Stimulated activated CD4-positive, alpha-beta T cell treated with anti-CD3 and anti-CD28 coated beads, Interleukin-1b, Interleukin-23, amount 100 ng/mL, for 48 hours (primary cell): ENCODE measurements at regions not wholly inside any gene's neighbourhood (a gene's known extent, or its start where the extent isn't known, plus 50 kb on each side); places are given as distances from the start of the nearest gene placed in this dataset.

ENCODE experiments used
- DNase-seq: peaks from one replicate; pipeline ENCODE4 v3.0.0-alpha.2; 2020

DNA sequence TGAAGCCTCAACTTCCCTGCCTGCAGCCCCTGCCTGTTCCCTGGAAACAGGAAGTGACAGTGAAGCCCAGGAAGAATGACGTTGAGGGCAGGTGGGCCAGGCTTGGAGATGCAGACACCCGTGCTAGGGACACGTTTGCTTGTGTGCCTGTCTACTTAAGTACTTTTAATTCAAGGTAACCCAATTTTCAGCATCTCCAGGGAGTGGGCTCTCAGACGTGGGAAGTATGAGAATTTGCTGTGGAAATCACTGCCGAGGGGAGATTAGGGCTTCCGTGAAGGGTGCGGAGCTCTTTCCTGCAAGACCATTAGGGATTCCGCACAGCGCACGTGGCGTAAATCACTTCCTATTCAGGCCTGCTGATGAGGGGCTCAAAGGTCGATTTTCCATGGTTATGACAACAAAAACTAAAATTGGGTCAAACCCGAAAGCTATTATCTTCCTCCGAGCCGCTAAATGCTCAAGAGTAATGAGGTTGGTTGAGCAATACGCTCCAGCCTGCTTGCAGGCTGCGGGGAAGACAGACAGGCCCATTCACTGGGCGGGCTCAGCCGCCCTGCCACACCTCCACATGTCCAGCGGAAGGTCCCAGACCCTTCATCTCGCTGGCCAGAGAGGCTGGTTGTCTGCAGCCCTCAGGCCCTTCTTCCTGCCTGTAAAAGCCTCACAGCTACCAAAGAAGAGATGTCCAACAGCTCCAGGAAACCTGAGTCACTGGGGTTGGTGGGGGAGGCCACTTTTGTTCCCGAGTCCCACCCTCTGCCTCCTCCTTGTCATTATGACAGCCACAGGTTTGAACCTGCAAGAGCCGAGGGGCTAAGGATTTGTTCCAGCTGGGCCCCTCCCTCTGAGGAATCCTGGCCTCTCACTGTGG is 109.9 kb downstream of the RBFOX3 start:
- DNase-seq, result no peak

DNA sequence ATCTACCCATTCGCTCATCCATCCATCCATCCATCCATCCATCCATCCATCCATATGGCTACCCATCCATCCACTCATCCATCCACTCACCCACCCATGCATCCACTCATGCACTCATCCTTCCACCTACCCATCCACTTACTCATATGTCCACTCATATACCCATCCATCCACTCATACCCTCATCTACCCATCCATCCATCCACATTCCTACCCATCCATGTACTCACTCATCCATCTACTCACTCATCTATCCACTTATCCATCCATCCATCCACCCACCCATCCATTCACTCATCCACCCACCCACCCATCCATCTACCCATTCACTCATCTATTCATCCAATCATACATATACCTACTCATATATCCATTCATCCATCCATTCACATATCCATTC is 112.0 kb downstream of the RBFOX3 start:
- DNase-seq, result no peak

DNA sequence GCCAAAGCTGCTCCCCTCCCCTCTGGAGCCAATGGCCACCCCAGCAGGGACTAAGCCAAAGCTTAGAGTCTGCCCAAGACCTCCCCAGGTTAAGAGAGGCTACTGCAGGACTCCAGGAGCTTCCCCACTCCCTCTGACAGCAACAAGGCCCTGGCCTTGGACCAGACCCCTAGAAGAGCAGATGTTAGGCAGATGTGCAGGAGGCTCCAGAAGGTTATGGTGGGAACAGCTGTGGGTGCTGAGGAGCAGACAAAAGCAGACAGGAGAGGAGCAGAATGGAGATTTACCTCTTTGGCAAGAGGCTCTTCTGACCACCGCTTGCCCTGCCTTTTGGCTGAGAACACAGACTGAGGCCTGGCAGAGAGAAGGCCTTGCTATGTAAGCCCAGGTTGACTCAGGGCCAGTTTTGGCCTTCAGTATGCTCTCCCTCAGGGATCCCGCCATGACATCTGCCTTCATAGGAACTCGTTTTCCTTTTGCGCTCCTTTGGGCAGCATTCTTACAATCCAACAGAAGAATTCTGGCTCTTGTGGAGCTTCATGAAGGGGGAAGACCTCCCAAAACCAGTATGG is 113.0 kb downstream of the RBFOX3 start:
- DNase-seq, result no peak

DNA sequence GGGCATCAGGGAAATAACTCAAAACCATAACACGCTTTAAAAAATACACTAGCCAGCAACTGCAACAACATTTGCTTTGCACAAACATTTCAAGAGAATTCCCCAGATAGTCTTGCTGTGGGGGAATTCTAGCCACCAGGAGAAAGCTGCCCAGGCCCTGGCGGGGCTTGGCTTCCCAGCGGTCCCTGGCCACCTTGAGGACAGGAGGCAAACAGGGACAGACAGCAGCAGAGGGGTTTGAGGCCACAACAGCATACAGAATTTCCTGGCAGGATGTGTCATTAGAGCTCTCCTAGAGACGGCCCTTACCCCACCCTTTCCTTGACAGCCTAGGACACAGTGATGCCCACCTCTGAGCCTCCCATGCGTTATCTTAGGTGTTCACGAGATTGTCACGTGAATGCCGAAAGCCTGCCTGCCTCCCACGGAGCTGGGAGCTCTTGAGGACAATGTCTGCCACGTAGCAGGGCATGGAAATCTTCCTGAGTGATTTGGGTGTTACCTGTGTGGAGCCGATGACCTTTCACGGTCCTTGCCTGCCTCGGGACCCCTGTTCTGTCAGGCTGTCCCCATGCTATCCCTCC is 114.3 kb downstream of the RBFOX3 start:
- no peak for DNase-seq

DNA sequence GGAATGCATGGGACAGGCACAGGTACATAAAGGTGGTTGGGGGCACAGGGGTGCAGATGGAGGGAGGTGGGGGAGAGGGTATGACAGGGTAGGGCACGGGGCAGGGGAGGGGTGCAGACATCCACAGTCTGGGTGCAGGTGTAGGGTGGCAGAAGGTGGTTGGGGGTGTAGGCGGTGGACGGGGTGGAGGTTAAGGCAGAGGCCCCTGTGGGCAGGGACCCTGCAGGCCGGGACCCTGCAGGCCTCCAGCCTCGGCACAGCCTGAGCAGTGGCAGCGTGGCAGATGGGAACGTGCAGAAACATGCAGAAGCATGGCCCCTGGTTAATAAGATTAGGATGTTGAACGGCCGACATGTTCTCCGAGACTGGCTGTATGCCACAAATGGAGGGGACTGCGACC is 115.2 kb downstream of the RBFOX3 start:
- no peak for DNase-seq

DNA sequence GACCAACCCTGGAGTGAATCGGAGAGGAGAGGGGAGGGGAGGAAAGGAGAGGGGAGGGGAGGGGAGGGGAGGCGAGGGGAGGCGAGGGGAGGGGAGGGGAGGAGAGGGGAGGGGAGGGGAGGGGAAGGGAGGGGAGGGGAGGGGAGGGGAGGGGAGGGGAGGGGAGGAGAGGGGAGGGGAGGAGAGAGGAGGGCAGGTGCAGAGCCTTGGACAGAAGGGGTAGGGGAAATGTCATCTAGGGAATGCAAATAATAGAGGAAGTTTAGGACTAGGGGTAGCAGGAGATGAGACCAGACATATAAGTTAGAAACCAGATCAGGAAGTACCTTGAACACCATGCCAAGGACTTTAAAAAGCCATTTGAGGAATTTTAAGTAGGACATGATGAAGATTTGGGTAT is 119.8 kb downstream of the RBFOX3 start:
- no peak for DNase-seq

DNA sequence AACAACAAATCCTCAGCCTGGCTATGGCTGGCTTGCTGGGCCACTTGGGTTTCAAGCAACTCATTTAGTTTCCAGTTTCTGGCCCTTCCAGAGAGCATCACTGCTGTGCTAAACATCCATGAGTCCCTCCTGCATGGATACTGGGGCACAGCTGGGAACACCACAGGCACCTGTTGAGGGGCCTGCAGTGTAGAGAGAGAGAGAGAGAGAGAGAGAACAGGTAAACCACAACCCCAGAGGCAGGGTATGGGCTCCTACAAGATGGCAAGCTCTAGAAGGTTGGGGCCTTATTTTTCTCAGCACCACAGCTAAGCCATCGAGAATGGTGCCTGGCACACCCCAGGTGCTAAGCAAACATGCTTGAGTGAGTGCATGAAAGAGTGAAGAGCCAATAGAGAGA is 120.3 kb downstream of the RBFOX3 start:
- no peak for DNase-seq

DNA sequence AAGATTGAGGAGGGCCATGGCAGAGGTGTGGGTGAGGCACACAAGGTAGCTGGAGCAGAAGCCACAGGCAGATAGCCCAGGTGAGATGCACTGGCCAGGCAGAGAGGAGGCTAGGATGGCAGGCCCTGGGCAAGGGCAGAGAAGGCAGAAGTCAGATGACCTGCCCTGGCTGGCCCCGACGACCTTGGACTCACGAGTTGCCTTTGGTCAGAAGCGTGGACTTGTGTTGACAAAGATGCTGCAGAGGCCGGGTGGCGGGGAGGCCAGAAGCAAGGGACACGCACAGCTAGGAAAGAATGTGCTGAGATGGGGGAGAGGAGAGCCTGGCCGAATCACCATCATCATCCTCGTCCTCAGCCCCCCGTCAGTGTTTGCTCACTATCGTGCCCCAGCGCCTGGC is 123.7 kb downstream of the RBFOX3 start:
- no peak for DNase-seq

DNA sequence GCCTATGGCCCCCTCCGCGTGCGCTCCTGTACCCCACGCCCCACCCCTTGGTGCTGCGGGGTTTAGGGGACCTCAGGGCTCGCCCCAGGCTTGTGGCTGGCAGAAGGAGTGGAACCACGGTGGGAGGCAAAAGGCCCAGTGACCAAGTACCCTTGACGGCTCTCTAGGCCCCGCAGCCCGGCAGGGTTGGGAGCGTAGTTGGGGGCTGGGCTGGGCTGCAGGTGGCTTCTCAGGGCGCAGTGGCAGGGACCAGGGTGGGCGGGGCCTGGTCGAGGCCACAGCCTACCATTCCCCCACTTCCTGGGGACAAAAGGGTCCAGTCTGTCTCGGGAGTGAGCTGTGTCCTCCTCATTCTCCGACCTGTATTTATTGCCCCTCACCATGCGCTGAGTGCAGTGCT is 124.9 kb downstream of the RBFOX3 start:
- no peak for DNase-seq

DNA sequence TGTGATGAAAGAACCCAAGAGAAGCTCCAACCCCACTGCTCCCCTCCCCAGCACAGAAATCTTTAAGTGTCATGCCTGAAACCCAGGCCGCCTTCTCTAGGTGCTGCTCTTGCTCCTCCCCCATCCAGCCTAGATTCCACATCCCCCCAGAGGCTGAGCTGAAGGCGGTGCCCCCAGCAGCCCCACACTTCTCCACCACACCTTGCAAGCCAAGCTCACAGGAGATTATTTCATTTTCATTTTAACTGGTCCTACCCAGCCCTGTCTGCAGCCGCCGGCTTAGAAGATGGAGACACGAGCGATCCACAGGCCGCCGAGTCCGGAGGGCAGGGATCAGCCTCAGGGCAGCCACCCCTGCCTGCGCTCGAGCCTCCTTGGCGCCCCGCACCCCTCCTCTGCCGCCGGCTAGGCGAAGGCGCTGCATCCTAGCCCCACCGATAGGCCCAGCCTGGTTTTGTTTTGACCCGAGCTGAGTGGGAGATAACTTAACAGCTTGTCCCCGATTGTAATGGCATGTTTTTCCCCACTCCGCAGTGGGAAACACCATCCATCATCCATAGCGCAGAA is 125.3 kb downstream of the RBFOX3 start:
- no peak for DNase-seq

DNA sequence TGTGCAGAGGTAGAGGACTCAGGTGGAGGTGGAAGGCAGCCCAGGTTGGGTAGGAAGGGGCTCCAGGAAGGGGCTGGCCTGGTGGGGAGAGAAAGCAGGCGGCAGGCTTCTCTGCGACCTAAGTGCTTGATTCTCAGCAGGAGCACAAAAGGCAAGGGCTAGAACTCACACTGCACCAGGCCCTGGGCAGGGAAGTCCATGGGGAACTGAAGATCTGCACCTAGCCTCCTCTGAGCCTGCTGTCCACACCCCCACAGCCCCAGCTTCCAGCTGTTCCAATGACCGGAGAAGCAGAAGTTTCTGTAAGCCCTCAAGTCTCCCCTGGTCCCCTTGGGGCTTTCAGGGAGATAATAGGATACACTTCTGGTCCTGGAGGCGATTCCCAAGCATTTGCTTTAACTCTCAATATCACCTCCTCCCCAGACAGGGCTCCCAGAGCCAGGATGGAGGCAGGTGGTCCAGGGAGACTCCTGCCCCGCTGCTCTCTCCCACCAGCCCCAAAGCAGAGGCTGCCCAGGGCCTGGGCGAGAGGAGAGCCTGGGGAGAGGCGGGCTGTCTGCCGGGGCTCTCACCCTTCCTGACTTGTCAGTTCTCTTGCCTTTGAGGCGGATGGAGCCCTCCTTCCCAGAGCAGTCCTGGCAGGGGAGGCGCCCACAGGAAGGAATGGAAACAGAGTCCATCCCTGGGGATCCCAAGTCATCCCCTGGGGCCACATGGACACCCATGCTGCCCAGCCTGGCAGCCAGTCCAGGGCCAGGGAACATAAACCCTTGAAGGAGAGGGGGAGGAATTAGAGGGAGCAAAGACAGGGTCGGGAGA is 126.0 kb downstream of the RBFOX3 start:
- DNase-seq, result no peak

DNA sequence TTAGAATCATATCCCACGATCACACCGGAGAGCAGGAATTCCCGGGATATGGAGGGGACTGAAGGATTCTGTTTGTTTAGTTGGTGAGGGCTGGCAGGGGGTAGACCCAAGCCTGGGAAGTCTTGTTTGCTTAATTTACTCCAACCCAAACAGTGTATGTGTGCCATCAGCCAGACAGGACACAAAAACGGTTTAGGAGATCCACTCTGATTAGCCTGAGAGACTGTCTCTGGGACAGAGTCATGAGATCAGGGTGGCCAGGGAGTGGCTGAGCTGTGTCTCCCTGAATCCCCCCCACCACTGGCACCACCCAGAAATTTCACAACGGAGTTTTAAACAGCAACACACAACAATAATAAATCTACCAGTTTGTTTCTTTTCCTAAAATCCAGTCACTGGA is 127.0 kb downstream of the RBFOX3 start:
- no peak for DNase-seq

DNA sequence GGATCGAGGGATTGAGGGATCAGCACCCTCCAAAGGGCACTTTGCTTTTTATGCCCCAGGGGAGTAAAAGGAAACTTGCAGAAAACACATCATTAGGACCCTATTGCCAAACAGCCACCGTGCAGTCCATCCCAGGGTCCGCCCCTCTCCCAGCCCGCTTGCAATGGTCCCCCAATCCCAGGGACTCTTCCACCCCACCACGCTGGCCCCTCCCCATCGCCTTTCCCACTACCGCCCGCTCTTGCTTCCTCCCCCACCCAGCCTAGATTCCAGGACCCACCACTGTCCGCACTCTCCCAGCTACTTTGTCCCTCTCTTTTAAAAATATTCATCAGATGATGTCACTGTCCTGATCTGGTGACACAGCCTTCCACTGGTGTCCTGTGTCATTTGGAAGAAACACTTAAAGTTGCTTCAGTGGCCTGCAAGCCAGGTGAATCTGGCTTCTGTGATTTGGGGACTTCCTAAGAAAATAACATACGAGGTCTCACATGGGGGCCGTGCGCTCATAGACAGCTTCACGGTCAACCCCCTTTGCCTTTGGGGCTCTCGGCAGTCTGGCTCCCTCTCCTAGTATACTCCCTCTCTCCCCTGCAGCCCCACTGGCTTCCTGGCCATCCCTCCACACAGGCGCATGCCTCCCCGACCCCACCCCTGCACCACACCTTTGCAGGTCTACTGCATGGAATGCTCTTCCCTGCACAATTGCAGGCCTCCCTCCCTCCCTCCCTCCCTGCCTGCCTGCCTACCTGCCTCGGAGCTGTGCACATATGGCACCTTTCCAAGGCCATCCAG is 127.9 kb downstream of the RBFOX3 start:
- no peak for DNase-seq

DNA sequence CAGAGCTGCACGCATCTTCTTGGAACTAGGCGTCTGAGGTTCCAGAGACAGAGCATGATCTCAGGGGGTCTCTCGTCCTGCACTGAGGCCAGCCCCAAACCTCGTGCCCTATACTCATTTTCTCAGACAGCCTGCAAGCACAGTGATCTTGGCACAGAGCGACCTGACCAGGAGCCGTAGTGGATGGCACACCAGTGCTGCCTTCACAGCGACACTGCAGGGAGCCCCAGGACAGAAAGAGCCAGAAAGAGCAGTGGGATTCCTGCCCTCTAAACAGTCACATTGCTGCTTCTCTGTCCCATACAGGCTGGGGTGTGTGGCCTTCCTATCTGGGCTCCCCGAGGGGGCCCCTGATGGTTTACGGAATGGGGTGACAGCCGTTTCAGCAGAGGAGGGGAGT is 131.0 kb downstream of the RBFOX3 start:
- DNase-seq, result no peak

DNA sequence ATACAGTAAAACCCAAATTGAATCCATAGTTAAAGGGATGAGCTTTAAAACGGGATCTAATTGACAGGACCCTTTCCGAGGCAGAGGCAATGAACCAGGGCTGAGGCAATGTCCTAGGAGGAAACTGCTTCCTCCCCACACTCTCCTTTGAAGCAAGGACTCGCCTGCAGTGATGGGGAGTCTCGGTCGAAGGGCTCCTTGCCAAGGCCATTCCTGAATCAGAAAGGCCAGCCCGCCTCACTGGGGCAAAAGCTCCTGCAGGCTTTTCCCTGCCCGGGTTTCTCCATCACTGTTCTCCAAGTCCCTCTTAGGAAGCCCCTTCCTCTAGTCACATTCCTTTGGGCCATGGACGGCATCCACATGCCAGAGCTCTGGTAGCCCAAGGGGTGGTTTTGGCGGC is 132.0 kb downstream of the RBFOX3 start:
- DNase-seq, result no peak

DNA sequence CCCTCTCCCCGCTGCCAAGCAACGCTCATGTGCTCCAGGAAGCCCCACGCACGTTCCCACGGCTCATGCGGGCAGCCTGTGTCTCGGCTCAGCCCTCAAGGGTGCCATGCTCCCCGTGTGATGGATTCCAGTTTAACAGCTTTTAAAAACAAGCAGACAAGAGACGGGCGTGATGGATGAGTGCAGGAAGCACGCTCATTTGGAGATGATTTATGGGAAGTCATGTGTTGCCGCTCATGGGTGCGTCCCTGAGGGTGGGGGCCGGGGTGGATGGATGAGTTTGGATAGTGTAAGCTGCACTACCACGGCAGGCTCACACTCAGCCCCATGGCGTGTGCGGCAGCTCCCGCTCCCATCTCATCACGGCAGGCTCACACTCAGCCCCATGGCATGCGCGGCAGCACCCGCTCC is 132.8 kb downstream of the RBFOX3 start:
- no peak for DNase-seq

DNA sequence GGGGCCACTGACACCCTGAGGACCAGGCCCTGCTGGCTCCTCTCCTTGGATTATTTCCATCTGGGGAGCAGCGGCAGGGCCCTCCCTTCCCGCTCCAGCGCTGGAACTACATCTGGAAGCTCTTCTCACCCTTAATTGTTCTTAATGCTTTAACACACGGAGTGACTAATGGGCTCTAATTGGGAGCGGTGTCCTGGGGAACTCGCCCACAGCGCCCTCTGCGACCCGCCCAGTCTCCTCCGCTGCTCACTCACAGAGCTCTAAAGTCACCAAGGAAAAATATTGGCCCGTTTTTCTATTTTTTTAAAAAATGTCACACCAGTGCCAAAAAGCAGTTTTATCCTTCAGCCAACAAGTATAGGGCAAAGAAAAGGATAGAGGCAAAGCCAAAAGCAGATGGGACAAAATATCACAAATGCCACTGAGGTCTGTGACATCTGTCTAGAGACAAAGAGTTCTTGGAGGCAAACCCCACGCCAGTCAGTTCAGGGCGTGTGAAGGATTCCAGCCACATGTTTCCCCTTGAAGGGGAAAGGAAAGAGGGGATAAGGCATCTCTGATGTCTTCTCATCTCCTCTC is 134.7 kb downstream of the RBFOX3 start:
- DNase-seq, result no peak

DNA sequence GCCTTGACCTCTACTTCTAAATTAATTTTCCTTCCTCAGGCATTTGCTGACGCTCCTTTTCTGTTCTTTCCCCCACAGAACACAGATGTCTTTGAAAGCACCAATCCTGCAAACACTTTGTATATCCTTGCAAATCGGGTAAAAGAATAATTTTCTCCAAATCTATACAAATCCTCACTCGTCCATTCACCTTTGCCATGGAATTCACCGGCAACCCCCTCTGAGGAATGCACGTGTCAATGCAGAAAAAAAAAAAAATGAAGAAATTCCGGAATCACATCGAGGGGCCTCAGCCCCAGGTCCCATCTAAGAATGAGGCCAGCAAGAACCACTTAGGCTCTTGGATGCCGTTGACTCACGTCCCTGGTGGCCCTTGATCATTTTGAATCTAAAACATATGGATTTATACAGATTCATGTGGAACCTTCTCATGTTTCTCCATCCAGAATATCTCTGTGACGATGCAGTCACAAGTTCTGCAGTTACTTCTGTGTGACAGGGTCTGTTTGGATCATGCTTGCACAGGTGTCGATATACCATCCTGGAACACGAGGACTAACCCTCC is 136.9 kb downstream of the RBFOX3 start:
- DNase-seq, result no peak

DNA sequence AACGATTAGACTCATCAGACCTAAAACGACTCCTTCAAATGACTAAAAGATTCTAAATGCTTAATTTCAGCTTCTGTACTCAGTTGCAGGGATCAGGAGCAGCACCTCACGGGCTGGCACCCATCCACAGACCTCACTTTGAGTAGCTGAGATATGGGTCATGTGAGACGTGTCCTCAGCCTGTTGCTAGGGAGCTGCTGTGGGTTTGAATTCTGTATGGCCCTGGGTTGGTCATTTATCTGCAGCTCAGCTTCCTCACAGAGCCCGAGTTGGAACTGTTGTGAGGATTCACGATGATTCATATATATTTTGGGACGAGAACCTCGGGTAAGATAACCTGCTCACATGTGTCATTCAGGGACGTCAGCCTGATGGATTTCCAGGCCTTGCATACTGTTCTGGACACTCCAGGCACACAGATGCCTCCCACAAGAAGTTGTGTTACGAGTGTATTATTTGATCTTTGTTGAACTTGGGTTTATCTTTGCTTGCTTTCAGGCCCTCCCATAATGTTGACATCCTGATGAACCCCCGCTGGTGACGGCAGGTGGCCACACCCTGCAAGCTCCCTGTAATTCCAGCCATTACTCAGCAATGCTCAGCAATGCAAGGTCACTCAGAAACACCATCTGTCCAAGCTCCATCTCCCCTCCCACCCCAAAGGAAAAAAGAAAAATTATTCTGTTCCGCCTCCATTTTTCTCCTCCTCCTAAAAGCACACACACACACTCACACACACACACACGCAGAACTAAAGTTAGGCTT is 137.6 kb downstream of the RBFOX3 start:
- DNase-seq, result no peak

DNA sequence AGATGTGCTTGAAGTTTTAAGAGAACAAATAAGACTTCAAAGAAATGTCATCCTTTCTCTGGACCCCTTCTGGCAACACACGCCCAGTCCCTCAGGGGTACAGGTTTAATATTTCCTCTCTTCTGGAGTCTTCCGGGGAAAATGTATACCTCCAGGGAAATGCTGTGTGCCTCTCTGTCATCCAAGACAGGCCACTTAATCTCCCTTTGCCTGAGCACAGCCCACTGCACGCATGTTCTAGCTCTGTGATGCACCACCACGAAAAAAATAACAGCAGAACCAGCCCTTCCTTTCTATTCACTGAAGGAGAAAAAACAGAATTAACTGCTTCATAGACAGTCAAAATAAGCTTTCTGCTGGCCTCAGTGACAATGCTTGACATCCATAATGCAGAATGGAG is 140.1 kb downstream of the RBFOX3 start:
- DNase-seq, result no peak

DNA sequence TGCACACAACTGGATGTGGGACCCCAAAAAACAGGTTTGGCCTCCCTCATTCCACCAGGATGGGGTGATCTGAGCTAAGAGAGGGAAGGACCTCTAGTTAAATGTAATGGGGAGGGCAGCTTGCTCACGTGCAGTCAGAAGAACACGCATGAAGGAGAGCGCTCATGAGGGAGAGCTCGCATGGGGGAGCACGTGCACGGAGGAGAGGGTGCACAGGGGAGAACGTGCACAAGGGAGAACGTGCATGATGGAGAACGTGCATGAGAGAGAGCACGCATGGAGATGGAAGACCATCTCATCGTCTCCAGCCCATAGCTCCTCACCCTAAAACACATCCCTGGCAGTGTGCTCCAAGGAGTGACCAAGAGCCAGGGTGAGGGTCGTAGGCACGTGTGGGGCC is 141.2 kb downstream of the RBFOX3 start:
- no peak for DNase-seq
